GM21529 (cell line): ENCODE measurements at regions not wholly inside any gene's neighbourhood (a gene's known extent, or its start where the extent isn't known, plus 50 kb on each side); places are given as distances from the start of the nearest gene placed in this dataset.

Experiments
- ATAC-seq: cut with Tn5 transposase; IDR thresholded peaks from one replicate; pipeline ENCODE4 v1.9.1; 2021; ENCODE audit not compliant: unreplicated experiment

GRCh38 chr6:100184473-100184872 lies 190.4 kb upstream of the MCHR2 start:
- no peak for ATAC-seq

- no peak for ATAC-seq
Measured at GRCh38 chr6:100182313-100182712, 188.3 kb upstream of the MCHR2 start.

- ATAC-seq: no peak
Measured at GRCh38 chr6:100181309-100181708, 187.3 kb upstream of the MCHR2 start.

DNA sequence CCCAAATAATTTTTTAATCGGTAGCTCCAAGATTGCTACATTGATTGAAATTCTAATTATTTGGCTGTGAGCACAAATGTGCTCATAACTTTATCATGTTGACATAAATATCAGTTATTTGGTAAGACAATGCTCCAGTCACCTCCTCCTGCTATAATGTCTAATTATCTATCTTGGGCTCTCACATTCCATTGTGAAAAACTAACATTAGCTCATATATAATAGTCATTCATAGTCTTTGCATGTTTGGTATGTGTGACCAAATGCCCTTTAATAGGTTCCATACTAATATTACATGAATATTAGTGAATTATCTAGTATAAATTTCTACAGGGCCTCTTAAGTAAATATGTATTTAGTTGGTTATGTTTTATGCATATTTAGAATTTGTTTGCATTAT lies 185.6 kb upstream of the MCHR2 start:
- no peak for ATAC-seq

DNA sequence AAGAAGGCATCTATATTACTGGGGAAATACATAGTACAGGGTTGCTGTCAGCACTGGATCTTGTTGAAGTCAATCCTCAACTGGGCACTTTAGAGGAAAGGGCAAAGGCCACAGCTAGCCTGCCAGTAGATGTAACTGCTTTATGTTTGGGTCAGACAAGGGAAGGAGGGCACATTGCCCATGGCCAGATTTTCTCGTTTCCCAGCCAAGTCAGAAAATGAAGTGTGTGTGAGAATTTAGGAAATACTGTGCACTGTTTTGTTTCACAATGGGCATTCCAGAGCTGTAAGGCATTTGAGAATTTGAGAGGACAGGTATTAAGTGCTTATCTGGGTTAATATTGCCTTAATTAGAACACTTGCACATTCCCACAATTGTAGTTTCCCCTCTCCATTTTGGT lies 183.9 kb upstream of the MCHR2 start:
- no peak for ATAC-seq

DNA sequence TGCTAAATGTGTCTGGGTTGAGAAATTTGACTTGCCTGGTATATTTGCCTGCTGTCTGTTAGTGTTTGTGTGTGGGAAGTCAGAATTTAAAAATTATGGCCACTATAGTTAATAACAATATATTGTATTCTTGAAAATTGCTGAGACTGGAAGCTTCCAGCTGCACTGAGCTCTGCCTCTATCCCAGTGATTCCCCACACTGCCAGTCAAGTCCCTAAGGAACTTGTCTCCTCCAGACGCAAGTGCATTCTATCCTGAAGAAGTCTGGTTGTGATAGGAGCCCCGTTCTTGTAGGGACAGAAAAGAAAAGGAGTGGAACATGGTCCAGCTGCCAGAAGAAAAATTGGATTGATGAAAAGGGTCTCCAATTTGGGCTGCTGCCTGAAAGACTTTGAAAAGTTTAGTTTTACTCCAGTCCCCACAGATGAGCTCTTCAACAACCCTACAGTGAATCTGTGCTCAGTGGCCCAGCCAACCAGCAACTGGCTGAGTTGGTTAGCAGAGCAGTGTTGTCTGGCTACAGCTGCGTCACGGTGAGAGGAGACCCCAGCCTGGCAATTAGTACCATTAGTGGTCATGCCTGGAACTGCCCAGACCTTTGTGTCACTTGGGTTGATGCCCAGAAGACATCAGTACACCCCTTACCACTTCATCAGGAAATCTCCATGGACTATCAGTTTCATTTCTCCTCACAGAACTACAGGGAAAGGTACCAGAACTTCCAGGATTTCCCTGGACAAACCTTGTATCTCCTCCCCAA lies 183.1 kb upstream of the MCHR2 start:
- ATAC-seq: no peak

GRCh38 chr6:100176311-100176950 lies 182.4 kb upstream of the MCHR2 start:
- no peak for ATAC-seq

DNA sequence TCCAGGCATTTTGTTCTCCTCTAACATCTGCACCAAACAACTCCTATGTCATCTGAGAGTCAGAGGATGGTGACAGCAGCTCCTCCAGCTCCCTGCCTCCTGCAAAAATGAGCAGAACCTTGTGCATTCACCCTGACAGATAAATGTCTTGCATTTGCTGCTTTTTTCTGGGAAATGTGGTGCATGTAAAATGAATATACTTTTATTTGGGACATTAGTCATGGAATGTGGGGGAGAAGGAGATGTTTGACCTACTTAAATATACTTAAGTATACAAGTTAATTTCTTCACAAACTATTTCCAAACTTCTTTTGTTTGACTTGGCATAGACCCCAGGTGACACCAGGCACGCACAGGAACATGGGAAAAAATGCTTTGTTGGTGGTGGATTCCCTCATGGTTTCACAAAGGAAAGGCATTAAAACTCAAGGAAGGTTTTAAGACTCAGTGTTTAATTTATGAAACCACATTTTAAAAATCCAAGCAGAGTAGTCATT lies 181.8 kb upstream of the MCHR2 start:
- no peak for ATAC-seq

- ATAC-seq: no peak
Measured at GRCh38 chr6:100173211-100173610, 179.2 kb upstream of the MCHR2 start.

GRCh38 chr6:100172322-100172713 lies 178.3 kb upstream of the MCHR2 start:
- ATAC-seq: no peak

DNA sequence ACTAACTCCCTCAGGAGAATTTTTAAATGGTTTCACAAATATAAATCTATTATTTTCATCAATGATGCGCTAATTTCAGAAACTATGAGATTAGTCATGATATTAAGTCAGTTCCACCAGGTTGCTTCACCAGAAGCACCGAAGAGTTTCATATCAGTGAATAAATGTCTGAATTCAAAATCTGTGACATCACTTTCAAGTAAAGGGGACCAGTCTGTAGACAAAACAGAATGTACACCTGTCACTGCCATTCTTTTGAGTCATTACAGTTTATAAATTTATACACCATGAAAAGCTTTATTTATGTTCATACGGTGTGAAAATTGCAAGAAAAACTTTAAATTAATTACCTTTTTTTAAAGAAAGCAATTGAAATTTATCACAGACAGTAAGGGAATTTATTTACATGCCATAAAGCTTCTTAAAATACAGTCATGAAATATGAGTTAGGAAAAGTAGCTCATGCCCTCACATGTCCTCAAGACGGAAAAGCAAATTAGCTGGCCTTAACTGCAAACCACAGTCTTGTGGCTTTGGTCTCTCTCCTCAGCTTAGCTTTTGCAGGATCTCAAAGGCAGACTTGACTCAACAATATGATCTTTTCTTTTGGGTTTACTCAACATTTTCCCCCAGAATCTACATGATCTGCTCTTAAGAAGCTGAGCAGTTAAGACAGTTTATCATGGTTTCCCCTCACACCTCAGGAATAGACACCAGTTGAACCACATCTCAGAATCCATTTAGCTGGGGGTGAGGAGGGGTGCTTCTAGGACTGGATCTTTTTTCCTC lies 177.7 kb upstream of the MCHR2 start:
- peak; percentile 89 for ATAC-seq

GRCh38 chr6:100168148-100168547 lies 174.1 kb upstream of the MCHR2 start:
- no peak for ATAC-seq

DNA sequence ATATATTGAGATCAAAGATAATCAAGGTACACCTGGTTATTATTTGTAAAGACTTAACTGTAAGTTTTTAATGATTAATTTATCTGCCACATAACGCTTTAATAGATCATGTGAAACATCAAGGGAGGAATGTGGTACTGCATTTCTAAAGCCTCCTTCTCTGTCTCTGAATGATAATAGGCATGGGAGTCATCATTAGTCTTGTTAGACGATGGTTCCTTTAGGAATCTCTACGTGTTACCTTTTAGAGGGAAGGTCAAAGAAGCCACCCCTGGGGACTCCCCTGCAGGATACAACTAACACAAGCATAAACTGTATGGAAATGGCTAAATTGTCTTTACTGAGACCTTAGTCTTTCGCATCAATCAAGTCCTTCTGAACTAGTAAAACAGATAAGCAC lies 173.6 kb upstream of the MCHR2 start:
- no peak for ATAC-seq

DNA sequence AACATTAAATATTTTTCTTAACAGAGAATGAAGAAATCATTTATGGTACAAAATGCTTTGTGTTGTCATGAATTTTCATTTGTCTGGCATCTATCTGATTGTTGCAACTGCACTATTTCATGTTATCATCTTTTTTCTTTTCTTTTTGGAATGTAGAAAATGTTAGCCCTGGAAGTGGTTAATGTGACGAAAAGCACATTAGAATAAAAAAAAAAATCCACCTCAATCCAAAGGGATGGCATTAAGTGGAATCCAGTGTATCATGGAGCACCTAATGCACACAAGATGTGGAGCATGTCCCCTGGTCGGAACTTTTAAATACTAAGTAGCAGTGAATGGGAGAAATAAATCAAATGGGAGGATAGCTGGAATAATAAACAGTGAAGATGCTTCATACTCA lies 172.9 kb upstream of the MCHR2 start:
- ATAC-seq: no peak

DNA sequence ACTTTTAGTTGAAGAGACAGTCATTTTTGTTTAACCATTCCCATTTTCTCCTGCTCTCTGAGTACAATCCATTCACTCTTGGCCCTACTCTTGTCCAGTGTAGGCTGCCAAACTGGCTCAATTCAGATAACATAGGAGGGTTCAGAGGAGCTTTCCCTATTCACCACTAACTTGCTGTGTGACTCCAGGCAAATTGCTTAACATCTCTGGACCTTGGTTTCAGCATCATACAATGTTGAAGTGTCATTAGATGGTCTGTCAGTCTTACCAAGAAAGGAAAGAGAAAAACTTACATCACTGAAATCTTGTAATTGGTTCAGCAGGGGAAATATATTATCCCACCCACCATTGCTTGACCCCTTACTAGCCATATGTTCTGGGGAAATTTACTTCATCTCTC lies 171.4 kb upstream of the MCHR2 start:
- ATAC-seq: no peak

DNA sequence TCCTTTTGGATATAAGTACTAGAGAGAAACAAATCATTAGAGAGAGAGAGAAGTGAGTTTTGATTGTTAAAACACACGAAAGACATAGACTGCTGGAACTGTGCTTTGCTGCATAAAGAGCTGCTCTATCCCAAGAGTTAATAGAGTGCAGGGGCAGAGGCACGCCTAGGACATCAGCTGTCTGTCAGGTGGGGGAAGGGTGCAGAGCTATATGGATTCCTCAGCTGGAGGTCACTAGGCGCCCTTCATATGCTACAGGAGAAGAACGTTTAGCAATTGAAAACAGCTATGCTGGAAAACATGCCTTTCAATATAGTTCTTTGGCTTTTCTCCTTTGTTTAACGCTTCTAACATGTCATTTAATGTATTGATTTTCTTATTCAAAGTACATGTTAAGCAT lies 169.0 kb upstream of the MCHR2 start:
- ATAC-seq: no peak

DNA sequence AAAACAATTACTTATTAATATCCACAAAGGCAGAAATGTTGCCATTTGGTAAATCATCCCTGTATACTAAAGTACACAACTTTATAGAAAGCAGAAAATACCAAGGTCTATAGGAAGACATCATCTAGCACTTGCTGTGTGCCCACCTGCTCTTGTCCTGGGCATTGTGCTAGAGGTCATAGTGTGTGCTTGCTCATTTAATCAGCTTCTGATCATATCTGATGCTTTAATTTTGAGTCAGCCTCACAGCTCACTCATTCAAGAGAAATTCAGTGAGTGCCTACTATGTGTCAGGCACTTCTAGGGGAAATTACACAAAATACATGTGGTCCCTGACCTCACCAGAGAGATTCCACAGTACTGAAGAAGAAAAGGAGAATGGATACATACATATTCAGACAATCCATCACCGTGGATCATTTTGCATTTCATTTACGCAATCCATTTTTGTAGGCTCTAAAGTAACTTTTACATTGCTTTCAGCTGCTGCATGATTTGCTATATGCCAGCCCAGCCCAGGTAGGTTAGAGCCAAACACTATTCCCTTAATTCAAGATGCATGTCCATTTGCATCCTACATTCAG lies 167.9 kb upstream of the MCHR2 start:
- no peak for ATAC-seq

- no peak for ATAC-seq
Measured at GRCh38 chr6:100160930-100161329, 166.9 kb upstream of the MCHR2 start.

GRCh38 chr6:100155141-100155540 lies 161.1 kb upstream of the MCHR2 start:
- no peak for ATAC-seq

GRCh38 chr6:100153636-100154275 lies 159.7 kb upstream of the MCHR2 start:
- ATAC-seq: no peak

DNA sequence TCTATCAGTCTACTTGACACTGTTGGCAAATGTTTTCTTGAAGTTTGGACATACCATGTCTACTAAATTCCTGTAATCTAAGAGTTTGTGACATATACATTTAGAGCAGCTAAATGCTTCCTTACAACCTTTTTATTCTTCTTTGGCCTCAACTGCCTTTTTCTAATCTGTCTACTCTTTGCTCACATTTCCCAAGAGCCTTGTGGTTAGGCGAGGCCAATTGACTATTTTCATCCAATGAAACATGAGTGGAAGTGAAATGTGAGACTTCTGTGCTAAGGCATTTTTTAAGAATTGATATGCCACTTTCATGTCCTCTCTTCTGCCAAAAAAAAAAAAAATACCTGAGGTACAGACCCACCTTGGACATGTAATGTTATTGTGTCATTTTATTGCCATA lies 158.2 kb upstream of the MCHR2 start:
- ATAC-seq: no peak
